Kidney epithelial cell (primary cell): ENCODE measurements at regions not wholly inside any gene's neighbourhood (a gene's known extent, or its start where the extent isn't known, plus 50 kb on each side); places are given as distances from the start of the nearest gene placed in this dataset.

Experiments
- DNase-seq: peaks from one replicate; pipeline ENCODE4 v3.0.0-alpha.2; 2010; ENCODE audit warnings: low read depth
- H3K27me3 ChIP-seq: 2 replicates; pipeline ENCODE4 v1.6.0; 2011; ENCODE audit warnings: low read length; ENCODE audit not compliant: control insufficient read depth, insufficient read depth
- H3K36me3 ChIP-seq: 2 replicates; pipeline ENCODE4 v1.5.1; 2011; ENCODE audit warnings: low read length; ENCODE audit not compliant: control insufficient read depth, insufficient read depth
- H3K4me3 ChIP-seq: 2 replicates; pipeline ENCODE4 v1.5.1; 2011; ENCODE audit warnings: low read depth, mild to moderate bottlenecking, control low read depth, low read length
- TF ChIP-seq, protein P1 (sequence below): IDR thresholded peaks from 2 replicates; pipeline ENCODE4 v1.5.1; 2011; ENCODE audit warnings: mild to moderate bottlenecking, moderate library complexity, low read length, control low read depth, inconsistent platforms; ENCODE audit not compliant: insufficient read depth, poor library complexity, severe bottlenecking

DNA sequence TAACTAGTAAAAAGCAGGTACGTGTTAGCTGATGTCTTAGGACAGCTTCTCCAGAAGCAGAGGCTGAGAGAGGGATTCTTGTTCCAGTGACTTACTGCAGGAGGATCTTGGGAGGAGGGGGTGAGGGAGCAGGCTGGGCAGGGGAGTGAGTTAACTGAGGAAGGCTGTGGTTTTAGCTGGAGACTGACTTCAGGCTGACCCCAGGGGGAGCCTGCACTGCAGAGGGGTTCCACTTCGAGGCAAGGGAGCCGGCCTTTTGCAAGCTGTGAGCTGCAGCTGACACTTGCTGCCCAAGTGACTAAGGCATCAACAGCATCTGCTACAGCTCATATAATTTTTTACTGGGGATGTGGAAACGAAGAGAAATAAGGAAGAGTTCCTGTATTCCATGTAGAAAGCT is 50.4 kb upstream of the SOD1 start:
- Histone ChIP-seq H3K36me3 (no peaks in the 10 kb centered on the region), H3K4me3 (no peak overlapping the region), H3K27me3 (no peaks in the 10 kb centered on the region)
- no peak for DNase-seq
- TF ChIP-seq, protein P1, sequence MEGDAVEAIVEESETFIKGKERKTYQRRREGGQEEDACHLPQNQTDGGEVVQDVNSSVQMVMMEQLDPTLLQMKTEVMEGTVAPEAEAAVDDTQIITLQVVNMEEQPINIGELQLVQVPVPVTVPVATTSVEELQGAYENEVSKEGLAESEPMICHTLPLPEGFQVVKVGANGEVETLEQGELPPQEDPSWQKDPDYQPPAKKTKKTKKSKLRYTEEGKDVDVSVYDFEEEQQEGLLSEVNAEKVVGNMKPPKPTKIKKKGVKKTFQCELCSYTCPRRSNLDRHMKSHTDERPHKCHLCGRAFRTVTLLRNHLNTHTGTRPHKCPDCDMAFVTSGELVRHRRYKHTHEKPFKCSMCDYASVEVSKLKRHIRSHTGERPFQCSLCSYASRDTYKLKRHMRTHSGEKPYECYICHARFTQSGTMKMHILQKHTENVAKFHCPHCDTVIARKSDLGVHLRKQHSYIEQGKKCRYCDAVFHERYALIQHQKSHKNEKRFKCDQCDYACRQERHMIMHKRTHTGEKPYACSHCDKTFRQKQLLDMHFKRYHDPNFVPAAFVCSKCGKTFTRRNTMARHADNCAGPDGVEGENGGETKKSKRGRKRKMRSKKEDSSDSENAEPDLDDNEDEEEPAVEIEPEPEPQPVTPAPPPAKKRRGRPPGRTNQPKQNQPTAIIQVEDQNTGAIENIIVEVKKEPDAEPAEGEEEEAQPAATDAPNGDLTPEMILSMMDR: no peak

DNA sequence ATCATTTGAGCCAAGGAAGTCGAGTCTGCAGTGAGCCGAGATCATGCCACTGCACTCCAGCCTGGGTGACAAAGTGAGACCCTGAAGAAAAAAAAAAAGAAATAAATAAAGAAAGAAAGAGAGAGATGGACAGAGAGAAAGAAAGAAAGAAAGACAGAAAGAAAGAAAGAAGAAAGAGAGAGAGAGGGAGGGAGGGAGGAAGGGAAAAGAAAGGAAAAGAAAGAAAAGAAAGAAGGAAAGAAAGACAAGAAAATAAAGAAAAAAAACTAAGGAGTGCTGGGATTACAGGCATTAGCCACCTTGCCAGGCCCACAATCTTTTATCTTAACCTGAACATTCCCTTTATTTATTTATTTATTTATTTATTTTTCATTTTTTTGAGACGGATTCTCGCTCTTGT is 51.7 kb upstream of the SOD1 start:
- TF ChIP-seq, protein P1: no peak
- no peaks in the 10 kb centered on the region for H3K36me3 ChIP-seq
- no peak for DNase-seq
- H3K27me3 ChIP-seq: no peaks in the 10 kb centered on the region
- H3K4me3 ChIP-seq: no peak overlapping the region

DNA sequence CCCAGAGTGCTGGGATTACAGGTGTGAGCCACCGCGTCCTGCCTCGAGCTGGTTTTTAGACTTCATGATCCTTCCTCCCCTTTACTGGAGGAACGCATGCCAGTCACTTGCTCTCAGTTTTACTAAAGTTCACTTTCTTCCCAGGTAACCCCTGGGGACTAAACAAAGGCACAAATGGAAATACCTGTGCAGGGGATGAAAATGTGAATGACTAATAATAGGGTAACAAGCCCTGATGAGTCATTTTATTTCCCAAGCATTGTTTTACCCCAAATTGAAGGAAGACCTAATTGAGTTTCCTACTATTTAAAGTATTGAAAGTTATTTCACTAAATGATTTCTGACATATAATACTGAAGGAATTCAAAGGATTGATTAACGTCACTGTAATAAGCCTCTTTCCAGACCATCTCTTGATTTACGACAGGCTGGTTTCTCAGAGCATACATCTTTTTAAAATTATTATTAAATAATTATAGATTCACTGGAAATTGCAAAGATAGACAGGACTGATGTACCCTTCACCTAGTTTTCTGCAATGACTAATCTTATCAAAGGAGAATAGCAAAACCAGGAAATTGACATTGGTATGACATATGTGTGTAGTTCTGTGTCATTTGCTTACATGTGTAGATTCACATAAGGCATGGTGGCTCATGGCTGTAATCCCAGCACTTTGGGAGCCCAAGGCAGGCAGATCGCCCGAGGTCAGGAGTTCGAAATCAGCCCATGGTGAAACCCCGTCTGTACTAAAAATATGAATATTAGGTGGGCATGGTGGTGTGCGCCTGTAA is 53.2 kb upstream of the SOD1 start:
- TF ChIP-seq, protein P1: no peak
- no peaks in the 10 kb centered on the region for H3K27me3 ChIP-seq

DNA sequence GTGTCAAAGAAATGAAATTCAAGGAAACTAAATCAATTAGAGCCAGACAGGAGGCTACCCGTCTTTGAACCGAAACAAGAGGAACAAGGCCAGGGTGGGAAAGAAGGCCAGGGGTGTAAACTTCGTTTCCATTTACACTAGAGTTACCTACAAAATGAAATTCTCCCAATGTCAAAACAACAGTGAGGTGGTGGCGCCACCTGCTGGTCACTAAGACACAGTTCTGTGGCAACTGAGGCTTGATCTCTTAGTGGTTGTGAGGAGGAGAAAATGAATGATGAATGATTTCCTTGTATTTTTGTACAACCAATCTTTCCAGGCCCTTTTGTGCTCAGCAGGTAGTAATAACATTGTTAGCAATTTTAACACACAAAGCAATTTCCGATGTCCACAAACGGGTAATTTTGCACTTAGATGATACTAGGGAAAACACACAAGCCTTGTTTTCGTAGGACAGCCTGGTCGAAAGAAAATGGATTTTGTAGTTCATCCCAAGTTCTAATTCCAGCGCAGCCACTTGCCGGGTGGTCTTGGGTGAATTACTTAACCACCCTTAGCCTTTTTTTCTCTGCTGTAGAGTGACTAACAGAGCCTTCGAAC is 54.8 kb upstream of the SOD1 start:
- no peaks in the 10 kb centered on the region for H3K27me3 ChIP-seq

More for the DNA sequence above, 53.2 kb upstream of the SOD1 start:
- DNase-seq: no peak
- H3K4me3 ChIP-seq: no peak overlapping the region
- H3K36me3 ChIP-seq: no peaks in the 10 kb centered on the region

DNA sequence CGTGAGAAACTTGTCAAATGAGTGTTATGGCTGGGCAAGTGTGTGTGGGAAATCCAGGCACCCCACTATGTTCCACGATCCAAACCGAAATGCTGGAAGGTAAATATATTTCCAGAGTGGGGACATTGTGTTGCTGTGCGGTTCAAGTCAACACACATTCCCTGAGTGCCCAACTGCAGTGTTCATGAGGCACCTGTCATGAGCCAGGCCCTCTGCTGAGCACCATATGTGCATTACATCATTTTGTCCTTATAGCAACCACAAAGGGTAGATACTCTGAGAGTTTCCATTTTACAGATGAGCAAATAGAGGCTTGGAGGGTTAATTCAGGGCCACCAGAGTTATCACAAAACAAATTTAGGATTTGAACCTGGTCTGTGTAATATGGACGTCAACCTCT is 59.9 kb upstream of the SOD1 start:
- TF ChIP-seq, protein P1: no peak
- Histone ChIP-seq H3K36me3 (no peaks in the 10 kb centered on the region), H3K4me3 (no peak overlapping the region), H3K27me3 (no peaks in the 10 kb centered on the region)
- DNase-seq: no peak

More for the DNA sequence above, 54.8 kb upstream of the SOD1 start:
- TF ChIP-seq, protein P1: peak; percentile 74
- no peaks in the 10 kb centered on the region for H3K36me3 ChIP-seq
- H3K4me3 ChIP-seq: no peak overlapping the region
- DNase-seq: no peak

DNA sequence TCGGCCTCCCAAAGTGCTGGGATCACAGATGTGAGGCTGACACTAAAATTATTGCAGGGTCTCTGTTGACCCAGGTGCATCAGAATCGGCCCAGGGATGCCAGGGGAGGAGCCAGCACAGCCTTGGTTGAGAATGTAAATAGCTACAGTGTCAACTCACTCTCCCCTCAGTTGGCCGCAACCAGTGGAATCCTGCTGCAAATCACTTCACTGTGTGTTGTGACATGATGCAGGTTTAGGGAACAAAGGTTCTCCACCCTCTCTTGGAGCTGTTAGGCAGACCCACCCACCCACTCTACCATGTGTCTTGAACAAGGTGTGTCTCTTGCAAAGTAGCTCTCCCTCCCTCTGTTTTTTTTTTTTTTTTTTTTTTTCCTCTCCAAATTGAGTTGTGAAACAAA is 60.5 kb upstream of the SOD1 start:
- no peaks in the 10 kb centered on the region for H3K36me3 ChIP-seq
- no peaks in the 10 kb centered on the region for H3K27me3 ChIP-seq
- no peak for DNase-seq
- no peak overlapping the region for H3K4me3 ChIP-seq
- TF ChIP-seq, protein P1: no peak
